Neural progenitor cell (in vitro differentiated cells): ENCODE measurements at regions not wholly inside any gene's neighbourhood (a gene's known extent, or its start where the extent isn't known, plus 50 kb on each side); places are given as distances from the start of the nearest gene placed in this dataset.

ENCODE experiments used
- CTCF ChIP-seq: fragments of 200-600 bp; sonication (generic); IDR thresholded peaks from 2 replicates; pipeline ENCODE4 v1.5.1; 2017; ENCODE audit warnings: antibody characterized with exemption, mild to moderate bottlenecking
- EZH2 ChIP-seq: fragments of 200-600 bp; sonication (generic); IDR thresholded peaks from 2 replicates; pipeline ENCODE4 v1.6.1; 2017; ENCODE audit warnings: antibody characterized with exemption, mild to moderate bottlenecking, moderate library complexity
- EZH2phosphoT487 ChIP-seq: fragments of 200-600 bp; sonication (generic); IDR thresholded peaks from 2 replicates; pipeline ENCODE4 v1.6.1; 2017; ENCODE audit warnings: antibody characterized with exemption

- no peak for TF ChIP-seq CTCF
- no peak for TF ChIP-seq EZH2
- TF ChIP-seq EZH2phosphoT487: no peak
Observed at GRCh38 chr13:21894703-21895699, 224.1 kb downstream of the FGF9 start.
